ENCODE measurements at regions not wholly inside any gene's neighbourhood (a gene's known extent, or its start where the extent isn't known, plus 50 kb on each side); places are given as distances from the start of the nearest gene placed in this dataset.

GRCh38 chr20:61115364-61116065 is 136.5 kb upstream of the CDH4 start:
- TF ChIP-seq FOXP2 (optimal IDR thresholded peaks at IDR 0.05; ENCODE audit: borderline replicate concordance, extremely low read depth, extremely low read length, insufficient read depth) (no peak), TAF1 (IDR thresholded peaks at IDR 0.05; ENCODE audit: borderline replicate concordance, insufficient read depth, low read length) (no peak), REST (IDR thresholded peaks at IDR 0.05; ENCODE audit: insufficient read depth in 1 of 2, low read depth in 2 of 2, low read length in 2 of 2) (no peak), POLR2AphosphoS5 (IDR thresholded peaks at IDR 0.05; ENCODE audit: low read depth, low read length) (no peak), SIN3A (IDR thresholded peaks at IDR 0.05; ENCODE audit: borderline replicate concordance, insufficient read depth, low read length) (no peak)

- TF ChIP-seq POLR2AphosphoS5 (IDR thresholded peaks at IDR 0.05; ENCODE audit: low read depth, low read length) (no peak), FOXP2 (optimal IDR thresholded peaks at IDR 0.05; ENCODE audit: borderline replicate concordance, extremely low read depth, extremely low read length, insufficient read depth) (no peak), REST (IDR thresholded peaks at IDR 0.05; ENCODE audit: insufficient read depth in 1 of 2, low read depth in 2 of 2, low read length in 2 of 2) (no peak), TAF1 (IDR thresholded peaks at IDR 0.05; ENCODE audit: borderline replicate concordance, insufficient read depth, low read length) (no peak), SIN3A (IDR thresholded peaks at IDR 0.05; ENCODE audit: borderline replicate concordance, insufficient read depth, low read length) (no peak)
Measured at GRCh38 chr20:61117725-61118124, 134.3 kb upstream of the CDH4 start.

GRCh38 chr20:61118429-61119224 is 133.4 kb upstream of the CDH4 start:
- TF ChIP-seq TAF1 (IDR thresholded peaks at IDR 0.05; ENCODE audit: borderline replicate concordance, insufficient read depth, low read length) (no peak), REST (IDR thresholded peaks at IDR 0.05; ENCODE audit: insufficient read depth in 1 of 2, low read depth in 2 of 2, low read length in 2 of 2) (no peak), POLR2AphosphoS5 (IDR thresholded peaks at IDR 0.05; ENCODE audit: low read depth, low read length) (no peak), SIN3A (IDR thresholded peaks at IDR 0.05; ENCODE audit: borderline replicate concordance, insufficient read depth, low read length) (no peak), FOXP2 (optimal IDR thresholded peaks at IDR 0.05; ENCODE audit: borderline replicate concordance, extremely low read depth, extremely low read length, insufficient read depth) (no peak)

GRCh38 chr20:61119273-61119672 is 132.8 kb upstream of the CDH4 start:
- TF ChIP-seq POLR2AphosphoS5 (IDR thresholded peaks at IDR 0.05; ENCODE audit: low read depth, low read length) (no peak), REST (IDR thresholded peaks at IDR 0.05; ENCODE audit: insufficient read depth in 1 of 2, low read depth in 2 of 2, low read length in 2 of 2) (no peak), FOXP2 (optimal IDR thresholded peaks at IDR 0.05; ENCODE audit: borderline replicate concordance, extremely low read depth, extremely low read length, insufficient read depth) (no peak), SIN3A (IDR thresholded peaks at IDR 0.05; ENCODE audit: borderline replicate concordance, insufficient read depth, low read length) (no peak), TAF1 (IDR thresholded peaks at IDR 0.05; ENCODE audit: borderline replicate concordance, insufficient read depth, low read length) (no peak)

Measured in PFSK-1 (cell line).